Neural cell (in vitro differentiated cells): ENCODE measurements at regions not wholly inside any gene's neighbourhood (a gene's known extent, or its start where the extent isn't known, plus 50 kb on each side); places are given as distances from the start of the nearest gene placed in this dataset.

Experiments used
- H2AFZ ChIP-seq: fragments of 200-600, 300-800 bp; sonication (generic), shearing (Covaris generic); 2 replicates; pipeline ENCODE4 v1.6.0; 2014; ENCODE audit warnings: low read depth, mild to moderate bottlenecking, antibody characterized with exemption, low read length, moderate library complexity
- H3F3A ChIP-seq: fragments of 200-600 bp; shearing (Covaris generic); 2 replicates; pipeline ENCODE4 v1.6.1; 2016; ENCODE audit warnings: mild to moderate bottlenecking, moderate library complexity, mixed read lengths, antibody characterized with exemption, low read length; ENCODE audit not compliant: insufficient read depth, poor library complexity, severe bottlenecking
- H3K27ac ChIP-seq: fragments of 200-600, 300-800 bp; sonication (generic), shearing (Covaris generic); 2 replicates; pipeline ENCODE4 v1.5.1; 2014; ENCODE audit warnings: mild to moderate bottlenecking, low read length, moderate library complexity
- H3K27me3 ChIP-seq: fragments of 300-800, 200-600 bp; sonication (generic), shearing (Covaris generic); 2 replicates; pipeline ENCODE4 v1.6.0; 2014; ENCODE audit warnings: mild to moderate bottlenecking, low read depth, low read length, moderate library complexity; ENCODE audit not compliant: insufficient read depth
- H3K36me3 ChIP-seq: fragments of 300-800, 200-600 bp; sonication (generic), shearing (Covaris generic); 2 replicates; pipeline ENCODE4 v1.5.1; 2014; ENCODE audit warnings: mild to moderate bottlenecking, antibody characterized with exemption, low read length, moderate library complexity; ENCODE audit not compliant: insufficient read depth
- H3K4me2 ChIP-seq: fragments of 300-800, 200-600 bp; sonication (generic), shearing (Covaris generic); 2 replicates; pipeline ENCODE4 v1.6.0; 2014; ENCODE audit warnings: mild to moderate bottlenecking, low read length
- H3K4me3 ChIP-seq: fragments of 300-800, 200-600 bp; sonication (generic), shearing (Covaris generic); 2 replicates; pipeline ENCODE4 v1.5.1; 2014; ENCODE audit warnings: mild to moderate bottlenecking, low read length, moderate library complexity
- H3K79me2 ChIP-seq: fragments of 200-600 bp; shearing (Covaris generic); replicated peaks from 2 replicates; pipeline ENCODE4 v1.6.0; 2014; ENCODE audit warnings: mild to moderate bottlenecking, low read length, moderate library complexity; ENCODE audit not compliant: insufficient read depth
- H3K9ac ChIP-seq: fragments of 300-800, 200-600 bp; sonication (generic), shearing (Covaris generic); 2 replicates; pipeline ENCODE4 v1.6.1; 2016; ENCODE audit warnings: mild to moderate bottlenecking, low read length, mixed read lengths
- H3K9me2 ChIP-seq: fragments of 200-600 bp; shearing (Covaris generic); 2 replicates; pipeline ENCODE4 v1.6.1; 2016; ENCODE audit warnings: mild to moderate bottlenecking, low read length, mixed read lengths; ENCODE audit not compliant: insufficient read depth
- H3K9me3 ChIP-seq: fragments of 200-600, 300-800 bp; sonication (generic), shearing (Covaris generic); 2 replicates; pipeline ENCODE4 v1.6.1; 2016; ENCODE audit warnings: mild to moderate bottlenecking, mixed run types, low read length, moderate library complexity, mixed read lengths
- H4K20me1 ChIP-seq: fragments of 200-600 bp; shearing (Covaris generic); 2 replicates; pipeline ENCODE4 v1.6.1; 2016; ENCODE audit warnings: mild to moderate bottlenecking, mixed run types; ENCODE audit not compliant: insufficient read depth
- CTCF ChIP-seq: fragments of 450-650 bp; IDR thresholded peaks from 2 replicates; pipeline ENCODE4 v1.5.1; 2014; ENCODE audit warnings: antibody characterized with exemption, mild to moderate bottlenecking, moderate library complexity; ENCODE audit not compliant: poor library complexity, severe bottlenecking
- EP300 ChIP-seq: fragments of 450-650 bp; conservative IDR thresholded peaks from 2 replicates; pipeline ENCODE4 v1.6.1; 2014; ENCODE audit warnings: antibody characterized with exemption, mild to moderate bottlenecking, moderate library complexity; ENCODE audit not compliant: poor library complexity, severe bottlenecking
- EZH2 ChIP-seq: fragments of 200-600, 300-800 bp; shearing (Covaris generic), sonication (generic); IDR thresholded peaks from 2 replicates; pipeline ENCODE4 v1.6.1; 2014; ENCODE audit warnings: antibody characterized with exemption, low read length, borderline replicate concordance, mild to moderate bottlenecking; ENCODE audit not compliant: insufficient read depth, poor library complexity, severe bottlenecking
- MXI1 ChIP-seq: fragments of 450-650 bp; conservative IDR thresholded peaks from 2 replicates; pipeline ENCODE4 v1.6.1; 2014; ENCODE audit warnings: antibody characterized with exemption, mild to moderate bottlenecking; ENCODE audit not compliant: poor library complexity, severe bottlenecking
- POLR2AphosphoS5 ChIP-seq: IDR thresholded peaks from 2 replicates; pipeline ENCODE4 v1.6.1; 2012
- RAD21 ChIP-seq: fragments of 450-650 bp; conservative IDR thresholded peaks from 2 replicates; pipeline ENCODE4 v1.6.1; 2014; ENCODE audit warnings: antibody characterized with exemption, mild to moderate bottlenecking, moderate library complexity
- SMC3 ChIP-seq: fragments of 450-650 bp; conservative IDR thresholded peaks from 2 replicates; pipeline ENCODE4 v1.6.1; 2014; ENCODE audit warnings: antibody characterized with exemption, mild to moderate bottlenecking, moderate library complexity; ENCODE audit not compliant: poor library complexity
- TAF1 ChIP-seq: IDR thresholded peaks from 2 replicates; pipeline ENCODE4 v1.6.1; 2012; ENCODE audit warnings: low read depth
- TF ChIP-seq, protein P1 (sequence below): IDR thresholded peaks from 2 replicates; pipeline ENCODE4 v1.6.1; 2012; ENCODE audit warnings: borderline replicate concordance

GRCh38 chr18:61187971-61188370 is 145.3 kb upstream of the CDH20 start:
- H3K9ac ChIP-seq: no peak overlapping the region
- no peaks in the 10 kb centered on the region for H3K9me2 ChIP-seq
- no peaks in the 10 kb centered on the region for H3K27me3 ChIP-seq
- TF ChIP-seq EZH2 (no peak), MXI1 (no peak), SMC3 (no peak), RAD21 (no peak), CTCF (no peak), EP300 (no peak), POLR2AphosphoS5 (no peak), TAF1 (no peak)
- TF ChIP-seq, protein P1, sequence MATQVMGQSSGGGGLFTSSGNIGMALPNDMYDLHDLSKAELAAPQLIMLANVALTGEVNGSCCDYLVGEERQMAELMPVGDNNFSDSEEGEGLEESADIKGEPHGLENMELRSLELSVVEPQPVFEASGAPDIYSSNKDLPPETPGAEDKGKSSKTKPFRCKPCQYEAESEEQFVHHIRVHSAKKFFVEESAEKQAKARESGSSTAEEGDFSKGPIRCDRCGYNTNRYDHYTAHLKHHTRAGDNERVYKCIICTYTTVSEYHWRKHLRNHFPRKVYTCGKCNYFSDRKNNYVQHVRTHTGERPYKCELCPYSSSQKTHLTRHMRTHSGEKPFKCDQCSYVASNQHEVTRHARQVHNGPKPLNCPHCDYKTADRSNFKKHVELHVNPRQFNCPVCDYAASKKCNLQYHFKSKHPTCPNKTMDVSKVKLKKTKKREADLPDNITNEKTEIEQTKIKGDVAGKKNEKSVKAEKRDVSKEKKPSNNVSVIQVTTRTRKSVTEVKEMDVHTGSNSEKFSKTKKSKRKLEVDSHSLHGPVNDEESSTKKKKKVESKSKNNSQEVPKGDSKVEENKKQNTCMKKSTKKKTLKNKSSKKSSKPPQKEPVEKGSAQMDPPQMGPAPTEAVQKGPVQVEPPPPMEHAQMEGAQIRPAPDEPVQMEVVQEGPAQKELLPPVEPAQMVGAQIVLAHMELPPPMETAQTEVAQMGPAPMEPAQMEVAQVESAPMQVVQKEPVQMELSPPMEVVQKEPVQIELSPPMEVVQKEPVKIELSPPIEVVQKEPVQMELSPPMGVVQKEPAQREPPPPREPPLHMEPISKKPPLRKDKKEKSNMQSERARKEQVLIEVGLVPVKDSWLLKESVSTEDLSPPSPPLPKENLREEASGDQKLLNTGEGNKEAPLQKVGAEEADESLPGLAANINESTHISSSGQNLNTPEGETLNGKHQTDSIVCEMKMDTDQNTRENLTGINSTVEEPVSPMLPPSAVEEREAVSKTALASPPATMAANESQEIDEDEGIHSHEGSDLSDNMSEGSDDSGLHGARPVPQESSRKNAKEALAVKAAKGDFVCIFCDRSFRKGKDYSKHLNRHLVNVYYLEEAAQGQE: no peak
- H4K20me1 ChIP-seq: no peaks in the 10 kb centered on the region
- H3K27ac ChIP-seq: no peak overlapping the region
- no peaks in the 10 kb centered on the region for H3K79me2 ChIP-seq
- no peak overlapping the region for H2AFZ ChIP-seq
- H3K36me3 ChIP-seq: no peaks in the 10 kb centered on the region
- no peaks in the 10 kb centered on the region for H3F3A ChIP-seq
- H3K4me3 ChIP-seq: no peak overlapping the region
- H3K9me3 ChIP-seq: no peaks in the 10 kb centered on the region
- H3K4me2 ChIP-seq: no peak overlapping the region

DNA sequence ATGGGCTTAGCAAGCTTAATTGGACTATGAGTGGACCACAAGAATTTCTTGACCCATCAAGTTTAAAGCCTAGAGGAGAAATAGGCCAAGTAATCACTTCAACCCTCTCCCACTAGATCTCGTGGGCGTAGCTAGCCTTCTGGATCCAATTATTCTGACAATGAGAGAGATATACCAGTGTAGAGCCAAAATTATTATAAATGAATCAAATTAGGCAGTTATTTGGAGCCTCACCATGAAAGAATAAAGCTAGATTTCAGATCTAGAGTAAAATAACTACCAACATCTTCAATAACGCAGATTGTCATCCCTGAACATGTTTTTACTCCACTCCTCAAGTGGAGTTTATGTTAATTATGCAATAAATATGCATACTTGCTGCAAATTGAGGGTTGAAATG is 143.9 kb upstream of the CDH20 start:
- Histone ChIP-seq H3K9me3 (no peaks in the 10 kb centered on the region), H3F3A (no peaks in the 10 kb centered on the region), H3K4me2 (no peak overlapping the region), H3K9ac (no peak overlapping the region), H3K36me3 (no peaks in the 10 kb centered on the region), H2AFZ (no peak overlapping the region), H3K27me3 (no peaks in the 10 kb centered on the region), H4K20me1 (no peaks in the 10 kb centered on the region), H3K4me3 (no peak overlapping the region), H3K79me2 (no peaks in the 10 kb centered on the region), H3K9me2 (no peaks in the 10 kb centered on the region), H3K27ac (no peak overlapping the region)
- no peak for TF ChIP-seq POLR2AphosphoS5
- TF ChIP-seq, protein P1: no peak
- TF ChIP-seq MXI1: no peak
- no peak for TF ChIP-seq TAF1
- no peak for TF ChIP-seq RAD21
- TF ChIP-seq EZH2: no peak
- no peak for TF ChIP-seq EP300
- no peak for TF ChIP-seq SMC3
- no peak for TF ChIP-seq CTCF
